ENCODE measurements at regions not wholly inside any gene's neighbourhood (a gene's known extent, or its start where the extent isn't known, plus 50 kb on each side); places are given as distances from the start of the nearest gene placed in this dataset.

GRCh38 chr4:54545663-54546424 is 111.9 kb upstream of the KIT start:
- no peak for DNase-seq (ENCODE audit: low spot score)

GRCh38 chr4:54547299-54548097 is 110.3 kb upstream of the KIT start:
- DNase-seq (ENCODE audit: low spot score): no peak

GRCh38 chr4:54548098-54548620 is 109.6 kb upstream of the KIT start:
- DNase-seq (ENCODE audit: low spot score): no peak

GRCh38 chr4:54548831-54549460 is 108.8 kb upstream of the KIT start:
- DNase-seq (ENCODE audit: low spot score): no peak

GRCh38 chr4:54550395-54551171 is 107.2 kb upstream of the KIT start:
- no peak for DNase-seq (ENCODE audit: low spot score)

- no peak for DNase-seq (ENCODE audit: low spot score)
Observed at GRCh38 chr4:54553001-54553400, 104.8 kb upstream of the KIT start.

GRCh38 chr4:54554339-54554990 is 103.3 kb upstream of the KIT start:
- no peak for DNase-seq (ENCODE audit: low spot score)

- DNase-seq (ENCODE audit: low spot score): no peak
Observed at GRCh38 chr4:54556051-54556450, 101.7 kb upstream of the KIT start.

GRCh38 chr4:54556587-54556986 is 101.2 kb upstream of the KIT start:
- no peak for DNase-seq (ENCODE audit: low spot score)

GRCh38 chr4:54558889-54559677 is 98.7 kb upstream of the KIT start:
- DNase-seq (ENCODE audit: low spot score): no peak

- no peak for DNase-seq (ENCODE audit: low spot score)
Observed at GRCh38 chr4:54560513-54560912, 97.2 kb upstream of the KIT start.

- no peak for DNase-seq (ENCODE audit: low spot score)
Observed at GRCh38 chr4:54561940-54562339, 95.8 kb upstream of the KIT start.

- DNase-seq (ENCODE audit: low spot score): no peak
Observed at GRCh38 chr4:54566608-54567007, 91.1 kb upstream of the KIT start.

- no peak for DNase-seq (ENCODE audit: low spot score)
Observed at GRCh38 chr4:54567327-54567726, 90.4 kb upstream of the KIT start.

- DNase-seq (ENCODE audit: low spot score): no peak
Observed at GRCh38 chr4:54568184-54568583, 89.6 kb upstream of the KIT start.

GRCh38 chr4:54570822-54571221 is 86.9 kb upstream of the KIT start:
- DNase-seq (ENCODE audit: low spot score): no peak

GRCh38 chr4:54571293-54572151 is 86.2 kb upstream of the KIT start:
- DNase-seq (ENCODE audit: low spot score): no peak

- no peak for DNase-seq (ENCODE audit: low spot score)
Observed at GRCh38 chr4:54572152-54572542, 85.6 kb upstream of the KIT start.

GRCh38 chr4:54574500-54574899 is 83.3 kb upstream of the KIT start:
- no peak for DNase-seq (ENCODE audit: low spot score)

- no peak for DNase-seq (ENCODE audit: low spot score)
Observed at GRCh38 chr4:54575919-54576318, 81.8 kb upstream of the KIT start.

Measured in left forelimb (tissue), 1 donor.